ENCODE measurements at regions not wholly inside any gene's neighbourhood (a gene's known extent, or its start where the extent isn't known, plus 50 kb on each side); places are given as distances from the start of the nearest gene placed in this dataset.

GRCh38 chr13:86298725-86299124, 499.5 kb upstream of the SLITRK6 start:
- no peak for TF ChIP-seq CTCF (IDR thresholded peaks at IDR 0.05 in 4 of 5, conservative IDR thresholded peaks at IDR 0.05 in 1 of 5)
- TF ChIP-seq POLR2A (IDR thresholded peaks at IDR 0.05) = no peak

Measured in gastrocnemius medialis (tissue), 4 donors.